ENCODE measurements at regions not wholly inside any gene's neighbourhood (a gene's known extent, or its start where the extent isn't known, plus 50 kb on each side); places are given as distances from the start of the nearest gene placed in this dataset.

DNA sequence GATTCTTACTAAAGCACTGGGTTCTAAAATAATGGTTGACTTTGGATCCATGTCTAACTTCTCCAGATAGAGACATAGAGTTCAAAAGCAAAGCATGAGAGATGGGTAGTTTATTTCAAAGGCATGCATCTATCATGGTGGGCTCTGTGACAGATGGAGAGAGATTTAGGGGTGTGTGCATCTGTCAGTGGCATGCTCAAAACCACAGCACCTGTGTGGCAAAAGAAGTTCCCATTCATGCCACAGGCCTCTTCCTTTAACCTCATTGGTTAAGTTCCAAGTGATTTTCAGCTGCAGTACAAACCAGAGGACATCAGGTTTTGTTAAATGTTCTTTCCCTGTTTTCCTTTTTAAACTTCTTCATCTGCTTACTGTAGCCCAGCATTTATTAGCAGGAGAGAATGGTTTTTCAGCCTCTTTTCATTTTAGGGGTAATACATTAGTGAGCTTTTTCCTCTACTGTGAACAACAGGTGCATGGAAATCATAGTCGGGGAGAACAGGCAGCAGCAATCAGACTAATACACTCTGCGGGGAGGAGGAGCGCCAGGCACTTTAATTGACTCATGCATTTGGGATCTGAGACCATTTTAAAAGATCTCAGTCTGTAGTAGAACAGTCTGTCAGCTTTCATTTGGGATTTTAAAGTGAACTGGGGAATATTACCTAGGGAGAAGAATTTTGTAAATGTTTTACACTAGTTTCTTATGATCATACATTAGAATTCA, 52.4 kb upstream of the UPP2 start:
- in situ Hi-C loops (cut with HindIII; ENCODE audit: low sequenced_read_pairs) = no loop called here

DNA sequence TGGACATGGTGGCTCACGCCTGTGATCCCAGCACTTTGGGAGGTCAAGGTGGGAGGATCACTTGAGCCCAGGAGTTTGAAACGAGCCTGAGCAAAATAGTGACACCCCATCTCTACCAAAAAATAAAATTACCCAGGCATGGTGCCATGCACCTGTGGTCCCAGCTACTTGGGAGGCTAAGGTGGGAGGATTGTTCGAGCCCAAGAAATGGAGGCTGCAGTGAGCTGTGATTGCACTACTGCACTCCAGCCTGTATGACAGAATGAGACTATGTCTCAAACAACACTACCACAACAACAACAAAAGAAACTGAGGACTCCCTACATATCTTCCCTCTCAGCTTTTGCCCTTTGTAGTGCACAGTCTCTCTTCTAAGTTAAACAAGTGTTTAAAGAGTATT, 53.3 kb upstream of the UPP2 start:
- in situ Hi-C loops (cut with HindIII; ENCODE audit: low sequenced_read_pairs) = no loop called here

DNA sequence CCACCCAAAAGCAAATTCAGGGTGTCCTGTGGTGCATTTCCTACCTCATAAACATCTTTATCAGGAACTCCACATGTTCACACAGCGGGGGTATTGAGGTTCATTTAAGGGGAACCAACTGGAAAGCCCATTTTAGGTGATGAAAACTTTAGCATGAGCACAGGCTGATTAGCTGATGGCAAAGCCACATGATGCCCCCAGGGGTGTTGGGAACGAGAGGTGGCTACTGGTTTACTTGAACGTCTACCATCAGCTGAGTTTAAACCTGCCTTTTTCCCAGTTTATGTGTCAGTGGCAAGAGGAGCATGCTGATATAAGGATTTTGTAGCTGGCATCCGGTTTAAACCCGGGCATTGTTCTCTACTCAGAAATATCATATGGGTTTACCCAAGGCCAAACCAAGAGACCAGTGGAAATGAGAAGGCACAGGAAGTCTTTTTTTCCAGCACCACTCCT, 54.5 kb upstream of the UPP2 start:
- in situ Hi-C loops (cut with HindIII; ENCODE audit: low sequenced_read_pairs) = no loop called here

DNA sequence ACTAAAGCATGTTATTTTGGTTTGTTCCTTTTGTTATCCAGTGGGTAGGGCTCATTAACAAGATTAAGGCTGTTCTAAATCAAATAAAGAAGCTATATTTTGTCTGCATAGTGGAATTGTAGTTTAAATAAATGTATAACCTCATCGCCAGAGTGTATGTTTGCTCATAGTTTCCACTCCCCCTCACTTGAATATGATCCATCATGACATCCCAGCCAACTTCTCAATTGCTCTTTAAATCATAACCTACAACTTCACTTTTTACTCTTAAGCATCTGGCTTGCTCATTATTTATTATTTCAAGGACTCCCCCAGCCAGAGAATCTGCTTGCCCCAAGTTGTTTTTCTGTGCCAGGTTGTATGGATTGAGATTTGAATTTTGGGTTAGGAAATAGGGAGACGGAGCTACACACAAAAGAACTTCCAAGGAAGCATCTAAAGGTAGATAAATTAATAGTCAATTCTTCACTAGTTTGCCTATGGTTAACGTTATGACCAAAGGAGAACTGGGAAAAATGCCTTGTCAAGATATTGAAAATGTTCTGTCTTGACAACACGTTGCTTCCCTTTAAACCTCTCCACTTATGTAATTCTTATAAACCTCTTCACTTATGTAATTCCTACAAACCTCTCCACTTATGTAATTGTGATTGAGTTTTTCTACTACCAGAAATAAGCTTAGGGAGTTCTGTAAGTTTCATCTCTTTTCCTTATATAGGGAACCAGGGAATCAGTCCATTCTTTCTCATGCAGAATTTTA, 55.4 kb upstream of the UPP2 start:
- in situ Hi-C loops (cut with HindIII; ENCODE audit: low sequenced_read_pairs) = no loop called here

DNA sequence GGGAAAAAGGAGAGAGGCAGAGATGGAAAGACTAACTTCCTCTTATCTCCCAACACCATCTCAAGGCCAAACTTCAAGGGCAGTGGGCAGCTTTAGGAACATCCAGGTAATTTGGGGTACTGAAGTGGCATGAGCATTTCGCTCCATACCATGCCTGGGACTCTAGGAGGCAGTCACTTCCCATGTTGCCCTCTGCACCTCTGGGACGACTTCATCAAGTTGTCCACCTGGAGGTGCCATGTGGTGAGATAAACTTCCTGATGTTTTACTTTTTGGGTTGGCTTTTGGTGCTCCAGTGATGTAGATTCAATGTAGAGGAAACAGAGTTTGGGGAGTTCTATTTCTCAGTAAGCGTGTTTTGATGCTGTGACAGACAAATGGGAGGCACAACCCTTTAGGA, 56.3 kb upstream of the UPP2 start:
- in situ Hi-C loops (cut with HindIII; ENCODE audit: low sequenced_read_pairs) = no loop called here

DNA sequence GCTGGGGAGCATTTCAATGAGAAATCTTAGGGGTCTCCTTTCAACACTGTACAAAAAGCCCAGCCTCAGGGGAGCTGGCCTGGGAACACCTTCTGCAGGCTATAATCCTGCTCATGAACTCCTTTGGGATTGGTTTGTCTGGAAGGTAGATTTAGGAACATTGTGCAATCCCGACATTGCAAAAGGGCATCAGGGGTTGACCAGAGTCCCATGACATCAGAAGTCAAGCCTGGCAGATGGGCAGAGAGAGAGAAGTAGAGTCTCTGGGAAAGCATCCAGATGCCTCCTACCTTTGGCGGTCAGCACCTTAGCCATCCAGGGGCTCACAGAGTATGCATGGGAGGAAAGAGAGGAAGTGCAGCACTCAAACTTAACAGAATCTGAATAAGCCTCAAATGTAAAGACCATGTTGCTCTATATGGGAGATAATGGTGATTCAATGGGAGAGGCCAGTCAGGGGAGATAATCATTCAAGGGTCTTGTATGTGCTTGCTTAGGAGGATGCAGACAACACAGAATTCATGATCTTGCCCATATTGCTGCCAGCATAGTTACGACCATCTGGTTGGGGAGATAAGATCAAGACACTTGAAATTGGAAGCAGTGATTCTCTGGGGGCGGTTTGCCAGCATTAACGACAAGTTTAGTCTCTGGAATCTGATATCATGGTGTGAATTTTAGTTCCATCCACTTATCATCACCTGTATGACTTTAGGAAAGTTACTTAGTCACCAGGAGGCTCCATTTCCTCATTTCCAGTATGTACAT, 58.3 kb upstream of the UPP2 start:
- in situ Hi-C loops (cut with HindIII; ENCODE audit: low sequenced_read_pairs) = no loop called here

DNA sequence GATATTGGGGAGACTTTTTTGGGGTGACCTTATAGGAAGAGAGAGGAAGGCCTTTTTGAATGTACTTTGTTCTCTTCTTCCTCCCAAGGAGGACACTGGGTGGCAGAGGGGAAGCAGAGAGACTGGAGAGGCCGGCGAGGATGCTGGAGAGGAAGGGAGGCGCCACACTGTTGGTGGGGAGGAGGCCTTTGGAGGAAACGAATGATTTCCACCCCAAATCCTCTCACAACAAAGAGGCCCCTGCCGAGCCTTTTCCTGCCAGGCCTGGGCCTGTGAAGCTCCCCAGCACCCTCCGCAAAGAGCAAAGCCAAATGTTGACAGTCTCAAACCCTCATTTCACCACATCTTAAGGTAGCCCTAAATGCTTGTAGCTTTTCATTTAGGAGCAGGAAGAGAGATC, 59.0 kb upstream of the UPP2 start:
- in situ Hi-C loops (cut with HindIII; ENCODE audit: low sequenced_read_pairs) = no loop called here

DNA sequence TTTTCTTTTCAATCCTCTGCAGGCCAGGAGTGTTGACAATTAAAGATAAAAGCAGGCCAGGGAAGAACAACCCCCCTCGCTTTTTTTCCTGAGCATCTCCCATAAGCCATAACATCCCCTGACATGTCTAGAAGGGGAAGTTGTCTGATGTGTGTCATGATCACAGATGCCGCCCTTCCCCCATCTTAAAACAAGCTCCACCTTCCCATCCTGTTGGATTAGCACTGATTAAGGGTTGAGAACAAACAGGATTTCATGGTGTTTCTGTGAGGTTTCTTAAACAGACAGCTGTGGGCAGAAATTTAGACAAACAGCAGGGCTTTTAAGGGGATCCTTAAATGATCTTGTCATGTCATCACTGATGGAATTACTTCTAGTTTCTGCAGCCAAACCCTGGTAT, 59.4 kb upstream of the UPP2 start:
- in situ Hi-C loops (cut with HindIII; ENCODE audit: low sequenced_read_pairs) = no loop called here

DNA sequence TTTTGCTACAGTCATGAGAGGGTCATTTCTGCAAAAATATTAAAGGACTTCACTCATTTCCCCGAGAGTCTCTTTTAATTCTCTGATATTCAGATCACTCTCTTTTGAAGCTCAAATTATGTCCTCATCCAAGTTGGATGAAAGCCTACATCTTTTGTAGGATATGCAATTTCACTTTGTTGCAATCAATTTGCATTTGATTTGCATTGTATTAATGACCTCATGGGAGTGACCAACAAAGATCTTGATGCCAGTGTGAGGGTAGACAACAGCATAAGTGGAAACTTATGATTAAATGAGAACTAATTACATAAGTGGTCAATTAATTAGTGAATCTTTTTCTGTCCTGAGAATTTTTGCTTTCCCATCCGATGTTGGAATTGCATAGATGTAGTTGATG, 60.3 kb upstream of the UPP2 start:
- in situ Hi-C loops (cut with HindIII; ENCODE audit: low sequenced_read_pairs) = no loop called here

DNA sequence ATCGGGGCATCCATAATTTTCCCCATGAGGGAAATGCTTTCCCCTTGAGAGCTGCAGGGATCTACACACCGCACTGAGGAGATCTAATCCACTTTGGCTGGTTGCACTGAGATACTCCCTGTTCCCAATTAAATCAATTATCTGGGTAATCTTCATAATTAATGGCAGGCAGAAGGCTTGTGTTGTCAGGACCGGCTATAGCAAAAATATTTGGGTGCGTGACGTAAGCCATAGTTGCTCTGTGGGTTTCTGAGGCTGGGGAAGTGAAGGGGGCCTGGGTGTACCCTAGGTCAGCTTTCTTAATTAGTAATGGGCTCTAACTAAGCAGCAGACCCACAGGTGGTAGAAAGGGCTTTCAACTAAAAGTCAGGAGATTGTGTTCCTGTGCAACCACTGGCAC, 62.8 kb upstream of the UPP2 start:
- in situ Hi-C loops (cut with HindIII; ENCODE audit: low sequenced_read_pairs) = no loop called here

DNA sequence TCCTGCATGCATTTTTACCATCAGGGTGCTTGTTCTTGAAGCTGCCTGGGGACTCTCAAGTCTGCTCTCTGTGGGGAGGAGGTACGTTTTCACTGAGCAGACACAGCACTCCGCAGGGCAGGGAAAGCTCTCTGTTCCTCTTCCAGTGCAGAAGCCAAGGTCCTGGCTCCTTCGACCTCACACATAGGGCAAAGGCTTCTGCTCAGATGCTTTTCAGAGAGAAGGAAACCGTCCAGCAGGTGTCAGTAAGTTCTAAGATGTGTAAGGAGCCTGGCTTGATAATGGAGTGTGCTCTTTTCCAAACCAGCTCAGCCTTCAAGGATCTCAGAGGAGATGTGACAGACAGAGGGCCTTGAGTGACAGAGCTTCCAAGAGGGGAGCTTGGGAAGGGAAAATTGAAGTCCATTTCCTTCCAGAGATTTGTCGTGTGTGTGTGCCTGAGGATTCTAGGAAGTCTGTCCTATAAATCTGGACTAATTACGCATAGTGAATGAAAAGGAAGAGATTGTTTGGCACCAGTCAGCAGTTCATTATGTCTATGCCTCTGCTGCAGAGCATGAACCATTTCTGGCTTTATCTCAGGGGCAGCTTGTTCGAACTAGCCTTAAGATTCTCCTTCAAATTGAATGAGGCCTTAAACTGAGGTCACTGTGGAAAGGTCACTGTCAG, 67.3 kb upstream of the UPP2 start:
- in situ Hi-C loops (cut with HindIII; ENCODE audit: low sequenced_read_pairs) = no loop called here

DNA sequence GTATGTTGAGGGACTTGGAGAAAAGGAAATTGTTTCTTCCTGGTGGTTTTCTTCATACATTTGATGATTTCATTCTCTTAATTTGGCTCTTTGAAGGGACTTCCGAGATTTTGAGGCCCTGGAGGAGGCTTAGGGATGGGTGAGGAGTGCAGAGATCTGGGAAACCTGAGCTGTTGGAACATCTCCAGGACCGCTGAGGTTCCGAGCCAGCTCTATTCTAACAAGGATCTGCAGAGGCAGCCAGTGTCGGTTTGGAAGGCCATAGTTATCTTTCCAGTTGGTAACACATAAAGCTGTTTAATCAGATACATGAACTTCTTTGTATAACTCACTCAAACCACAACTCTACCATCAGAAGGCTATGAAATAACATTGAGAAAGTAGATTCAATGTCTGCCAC, 70.3 kb upstream of the UPP2 start:
- in situ Hi-C loops (cut with HindIII; ENCODE audit: low sequenced_read_pairs) = no loop called here

DNA sequence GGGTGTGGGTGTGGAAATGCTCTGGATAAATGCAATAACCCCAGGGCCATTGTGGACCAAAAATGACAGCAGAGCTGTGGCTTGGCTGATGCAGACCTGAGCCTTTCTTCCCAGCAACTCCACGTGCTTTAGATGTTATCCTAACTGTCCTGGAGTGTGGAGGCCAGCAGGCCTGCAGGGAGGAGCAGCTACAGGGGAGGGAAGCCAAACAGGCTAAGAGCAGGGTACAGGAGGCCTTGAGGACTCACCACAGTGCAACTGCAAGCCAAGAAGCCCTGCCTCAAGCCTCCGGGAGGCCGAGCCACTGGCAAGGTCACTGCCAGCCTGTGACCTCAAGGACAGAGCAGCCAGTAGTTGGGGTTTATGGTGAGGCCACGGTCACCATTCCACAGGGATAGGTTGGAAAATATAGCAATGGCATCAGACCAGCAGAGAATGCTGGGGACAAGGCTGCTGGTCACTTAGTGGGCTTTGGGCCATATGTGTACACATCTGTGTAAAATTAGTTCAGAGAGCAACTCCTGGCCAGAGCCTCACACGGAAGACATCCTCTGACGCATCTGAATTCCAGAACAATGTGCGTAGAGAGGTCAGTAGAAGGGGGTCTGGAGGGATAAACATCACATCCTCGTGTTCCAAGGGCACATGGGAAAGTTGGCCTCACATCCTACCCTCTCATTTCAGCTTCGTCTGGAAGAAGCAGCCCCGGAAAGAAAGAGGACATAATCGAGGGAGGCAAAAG, 76.2 kb upstream of the UPP2 start:
- in situ Hi-C loops (cut with HindIII; ENCODE audit: low sequenced_read_pairs) = no loop called here

DNA sequence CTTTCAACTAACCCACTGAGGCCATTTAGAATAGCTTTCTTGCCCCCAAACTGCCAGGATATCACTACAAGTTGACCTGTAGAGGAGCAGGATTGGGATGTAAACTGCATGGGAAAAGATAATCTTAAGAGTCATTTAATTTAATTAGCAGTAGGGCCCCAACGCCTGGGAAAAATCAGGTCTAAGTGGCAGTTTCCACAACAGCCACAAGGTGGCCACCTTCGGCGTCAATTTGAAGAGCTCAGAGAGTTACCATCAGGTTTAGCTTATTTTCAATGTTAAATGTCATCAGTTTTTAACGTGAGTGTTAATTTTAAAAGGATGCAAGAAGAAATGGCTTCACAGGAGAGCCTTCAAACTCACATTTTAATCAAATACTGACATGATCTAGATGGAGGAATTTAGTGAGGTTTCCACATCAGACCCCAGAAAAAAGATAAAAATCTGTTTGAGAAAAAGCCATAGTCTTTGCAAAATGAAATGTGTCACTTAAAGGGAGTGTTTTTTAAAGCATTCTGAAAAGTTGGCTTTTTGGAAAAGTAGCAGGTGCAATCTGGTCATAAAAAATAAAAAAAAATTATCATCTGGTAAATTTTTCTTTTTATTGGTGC, 77.3 kb upstream of the UPP2 start:
- in situ Hi-C loops (cut with HindIII; ENCODE audit: low sequenced_read_pairs) = no loop called here

DNA sequence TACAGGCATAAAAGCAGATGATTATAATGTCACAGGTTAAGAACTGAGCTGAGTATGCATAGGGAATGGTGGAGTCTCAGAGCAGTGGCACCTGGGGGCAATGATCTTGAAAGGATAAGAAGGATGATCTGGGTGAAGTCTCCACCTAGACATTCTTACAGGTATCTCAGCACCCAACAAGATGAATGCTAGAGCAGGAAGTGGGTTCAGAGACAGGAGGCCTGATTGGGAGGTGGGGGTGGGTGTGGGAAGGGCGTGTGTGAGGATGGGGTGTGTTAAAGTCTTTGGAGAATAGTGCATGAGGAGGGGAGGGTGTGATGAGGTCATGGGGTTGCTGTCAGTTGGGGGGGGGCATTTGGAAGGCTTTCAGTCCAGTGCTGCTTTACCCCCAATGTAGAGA, 78.8 kb upstream of the UPP2 start:
- in situ Hi-C loops (cut with HindIII; ENCODE audit: low sequenced_read_pairs) = no loop called here

DNA sequence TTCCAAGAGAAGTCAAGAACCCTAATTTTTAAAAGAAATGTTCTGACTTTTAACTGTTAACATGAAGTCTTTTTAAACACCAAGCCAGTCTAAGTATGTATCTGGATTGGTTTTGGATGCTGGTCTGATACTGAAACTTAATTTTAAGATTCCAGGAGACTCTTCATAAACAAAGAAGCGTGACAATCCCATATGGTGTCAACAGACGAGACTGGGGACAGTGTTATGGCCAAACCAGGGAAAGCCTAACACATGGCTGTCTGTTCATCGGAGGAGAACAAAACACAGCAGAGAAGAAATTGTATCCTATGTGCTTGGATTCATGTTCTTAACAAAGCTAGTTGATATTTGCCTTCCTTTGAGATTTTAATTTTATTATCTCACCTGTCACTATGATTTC, 80.5 kb upstream of the UPP2 start:
- in situ Hi-C loops (cut with HindIII; ENCODE audit: low sequenced_read_pairs) = no loop called here

DNA sequence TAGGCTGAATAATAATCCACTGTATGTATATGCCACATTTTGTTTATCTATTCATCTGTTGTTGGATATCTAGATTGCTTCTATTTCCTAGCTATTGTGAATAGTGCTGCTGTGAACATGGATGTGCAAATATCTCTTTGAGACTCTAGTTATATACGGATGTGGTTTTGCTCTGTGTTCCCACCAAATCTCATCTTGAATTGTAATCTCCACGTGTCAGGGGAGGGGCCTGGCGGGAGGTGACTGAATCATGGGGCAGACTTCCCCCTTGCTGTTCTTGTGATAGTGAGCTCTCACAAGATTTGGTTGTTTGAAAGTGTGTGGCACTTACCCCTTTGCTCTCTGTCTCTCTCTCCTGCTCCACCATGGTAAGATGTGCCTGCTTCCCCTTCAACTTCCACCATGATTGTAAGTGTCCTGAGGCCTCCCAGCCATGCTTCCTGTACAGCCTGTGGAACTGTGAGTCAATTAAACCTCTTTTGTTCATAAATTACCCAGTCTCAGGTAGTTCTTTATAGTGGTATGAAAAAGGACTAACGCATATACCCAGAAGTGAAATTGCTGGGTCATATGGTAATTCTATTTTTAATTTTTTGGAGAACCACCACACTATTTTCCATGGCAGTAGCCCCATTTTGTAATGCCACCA, 86.1 kb upstream of the UPP2 start:
- in situ Hi-C loops (cut with HindIII; ENCODE audit: low sequenced_read_pairs) = loop anchor here (10.0 kb wide), 1 partner anchor 739 kb away; no protein-coding TSS in a partner anchor

DNA sequence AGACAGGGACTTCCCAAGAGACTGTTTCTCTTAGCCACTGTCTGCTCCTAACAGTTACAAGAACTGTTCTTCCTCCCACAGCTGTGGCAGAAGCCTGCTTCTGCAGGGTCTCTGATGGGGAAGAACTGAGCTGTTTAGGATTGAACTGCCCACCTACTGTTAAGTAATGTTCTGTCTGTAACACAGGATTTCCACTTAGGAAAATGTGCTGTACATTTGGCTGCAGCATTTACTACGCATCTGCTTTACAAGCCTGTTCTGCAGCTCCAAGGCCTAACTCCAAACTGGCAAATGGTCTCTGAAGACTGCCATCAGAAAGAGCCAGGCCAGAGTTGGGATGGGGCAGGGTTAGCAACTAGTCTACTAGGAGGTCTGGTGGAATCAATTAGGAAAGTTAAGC, 87.8 kb upstream of the UPP2 start:
- in situ Hi-C loops (cut with HindIII; ENCODE audit: low sequenced_read_pairs) = loop anchor here (10.0 kb wide), 1 partner anchor 741 kb away; no protein-coding TSS in a partner anchor

DNA sequence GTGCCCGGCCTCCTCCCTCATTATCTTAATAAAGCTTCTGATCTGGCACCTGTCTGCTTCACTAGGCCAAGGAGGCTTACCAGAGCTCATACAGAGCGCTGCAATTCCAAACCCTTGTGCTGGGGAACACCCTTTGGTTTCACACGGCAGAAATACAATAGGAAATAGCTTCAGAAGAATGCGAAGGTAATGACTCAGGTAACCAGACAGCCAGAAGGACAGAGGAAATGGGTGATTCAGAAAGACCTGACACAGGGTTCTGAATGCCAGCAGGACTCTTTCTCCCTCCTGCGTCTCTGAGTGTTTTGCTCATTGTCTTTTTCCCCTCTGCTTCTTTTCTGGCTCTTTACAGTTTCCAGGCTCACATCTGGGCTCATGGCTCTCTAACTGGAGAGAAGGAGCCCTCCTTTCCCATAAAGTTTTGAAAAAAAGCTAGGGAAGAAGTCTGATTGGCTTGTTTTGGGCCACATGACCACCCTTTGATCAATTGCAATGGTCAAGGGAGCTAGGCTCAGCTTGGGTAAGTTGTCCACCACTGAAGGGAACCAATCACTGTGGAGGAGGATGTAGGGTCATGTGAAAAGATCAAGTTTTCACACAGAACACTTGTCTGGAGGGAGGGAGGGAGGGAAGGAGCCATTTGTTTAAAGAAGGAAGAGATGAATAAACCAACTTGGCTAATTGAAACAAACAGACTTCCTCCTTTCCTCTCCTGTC, 90.5 kb upstream of the UPP2 start:
- in situ Hi-C loops (cut with HindIII; ENCODE audit: low sequenced_read_pairs) = loop anchor here (10.0 kb wide), 1 partner anchor 744 kb away; no protein-coding TSS in a partner anchor
